Hematopoietic multipotent progenitor cell treated with erythropoietin and hydrocortisone succinate and interleukin-3 and kit ligand, for 17 days (in vitro differentiated cells): ENCODE measurements at regions not wholly inside any gene's neighbourhood (a gene's known extent, or its start where the extent isn't known, plus 50 kb on each side); places are given as distances from the start of the nearest gene placed in this dataset.

Experiments used
- DNase-seq: peaks from one replicate; pipeline ENCODE4 v3.0.0-alpha.2; 2015; ENCODE audit warnings: low spot score

DNA sequence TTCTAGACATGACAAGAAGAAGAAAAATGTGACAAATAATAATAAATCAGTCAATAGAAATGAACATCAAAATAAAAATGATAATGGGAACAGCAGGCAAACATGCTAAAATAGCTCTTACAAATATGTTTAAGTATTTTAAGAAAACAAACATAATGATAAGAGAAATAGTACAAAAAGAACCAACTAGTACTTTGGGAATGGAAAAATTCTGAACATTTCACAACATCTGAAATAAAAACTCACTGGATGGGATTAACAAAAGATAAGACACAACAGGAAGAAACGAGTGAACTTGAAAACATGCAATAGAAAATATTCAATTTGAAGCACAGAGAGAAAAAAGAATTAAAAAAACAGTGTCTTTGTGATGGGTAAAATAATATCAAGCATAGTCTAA is 115.2 kb upstream of the TSPAN2 start:
- no peak for DNase-seq

GRCh38 chr1:115203287-115203686 is 114.0 kb upstream of the TSPAN2 start:
- DNase-seq: no peak

GRCh38 chr1:115201598-115201997 is 112.3 kb upstream of the TSPAN2 start:
- DNase-seq: no peak

- DNase-seq: no peak
Measured at GRCh38 chr1:115199416-115200132, 110.3 kb upstream of the TSPAN2 start.

- DNase-seq: no peak
Measured at GRCh38 chr1:115198938-115199337, 109.6 kb upstream of the TSPAN2 start.

DNA sequence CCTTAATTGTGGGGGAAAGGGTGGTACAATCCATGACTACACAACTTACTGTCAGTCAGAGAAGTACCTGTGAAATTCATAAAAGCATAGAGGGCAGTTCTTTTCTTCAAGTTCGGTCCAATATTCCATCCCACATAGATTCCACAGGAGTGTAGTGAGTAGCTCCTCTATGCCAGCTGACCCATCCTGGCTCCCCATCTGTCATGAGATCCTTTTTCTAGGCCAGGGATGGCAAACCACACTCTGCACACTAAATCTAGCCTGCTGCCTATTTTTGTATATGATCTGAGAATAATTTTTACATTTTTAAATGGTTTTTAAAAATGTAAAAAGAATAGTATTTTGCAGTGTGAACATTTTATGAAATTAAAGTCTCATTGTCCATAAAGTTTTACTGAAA is 107.0 kb upstream of the TSPAN2 start:
- DNase-seq: no peak

DNA sequence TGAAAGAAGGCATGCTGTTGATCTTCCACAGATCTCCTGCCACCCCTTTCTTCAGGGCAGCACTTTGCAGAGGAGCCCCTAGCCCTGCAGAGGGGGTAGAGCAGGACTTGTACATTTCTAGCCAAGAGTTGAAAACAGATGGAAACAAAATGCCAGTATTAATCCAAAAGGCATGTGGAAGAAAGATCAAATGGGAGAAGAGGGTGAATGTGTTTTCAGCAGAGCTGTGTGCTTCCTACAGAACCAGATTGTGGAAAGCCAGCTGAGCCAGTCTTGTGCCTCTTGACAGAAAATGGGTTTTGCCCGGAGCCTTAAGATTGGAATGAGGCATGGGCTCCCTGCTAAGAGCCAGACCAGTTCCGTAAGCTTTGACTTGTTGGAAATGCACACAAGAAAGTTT is 105.2 kb upstream of the TSPAN2 start:
- DNase-seq: no peak

GRCh38 chr1:115193046-115193828 is 103.9 kb upstream of the TSPAN2 start:
- DNase-seq: no peak

DNA sequence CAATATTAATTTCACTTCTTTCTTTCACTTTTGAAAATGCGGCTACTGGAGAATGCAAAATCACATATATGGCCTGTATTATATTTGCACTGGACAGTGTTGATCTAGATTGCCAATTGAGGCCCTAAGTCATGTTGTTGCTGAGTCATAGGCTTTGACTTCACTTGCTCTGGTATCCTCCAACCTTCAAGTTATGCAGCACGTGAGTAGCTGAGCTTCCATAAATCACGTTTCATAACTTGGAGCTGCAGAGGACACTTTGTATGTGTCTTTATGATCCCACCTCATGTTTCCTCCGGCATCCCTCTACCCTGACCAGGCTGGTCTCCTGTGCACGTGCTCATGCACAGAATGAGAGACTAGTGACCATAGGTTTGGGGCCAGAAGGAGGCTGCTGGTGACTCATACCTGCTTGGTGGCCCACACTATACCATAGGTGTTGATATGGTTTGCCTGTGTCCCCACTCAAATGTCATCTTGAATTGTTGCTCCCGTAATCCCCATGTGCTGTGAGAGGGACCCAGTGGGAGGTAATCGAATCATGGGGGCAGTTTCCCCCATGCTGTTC is 103.0 kb upstream of the TSPAN2 start:
- no peak for DNase-seq

- no peak for DNase-seq
Measured at GRCh38 chr1:115191691-115192090, 102.4 kb upstream of the TSPAN2 start.

- DNase-seq: no peak
Measured at GRCh38 chr1:115190540-115191170, 101.4 kb upstream of the TSPAN2 start.

DNA sequence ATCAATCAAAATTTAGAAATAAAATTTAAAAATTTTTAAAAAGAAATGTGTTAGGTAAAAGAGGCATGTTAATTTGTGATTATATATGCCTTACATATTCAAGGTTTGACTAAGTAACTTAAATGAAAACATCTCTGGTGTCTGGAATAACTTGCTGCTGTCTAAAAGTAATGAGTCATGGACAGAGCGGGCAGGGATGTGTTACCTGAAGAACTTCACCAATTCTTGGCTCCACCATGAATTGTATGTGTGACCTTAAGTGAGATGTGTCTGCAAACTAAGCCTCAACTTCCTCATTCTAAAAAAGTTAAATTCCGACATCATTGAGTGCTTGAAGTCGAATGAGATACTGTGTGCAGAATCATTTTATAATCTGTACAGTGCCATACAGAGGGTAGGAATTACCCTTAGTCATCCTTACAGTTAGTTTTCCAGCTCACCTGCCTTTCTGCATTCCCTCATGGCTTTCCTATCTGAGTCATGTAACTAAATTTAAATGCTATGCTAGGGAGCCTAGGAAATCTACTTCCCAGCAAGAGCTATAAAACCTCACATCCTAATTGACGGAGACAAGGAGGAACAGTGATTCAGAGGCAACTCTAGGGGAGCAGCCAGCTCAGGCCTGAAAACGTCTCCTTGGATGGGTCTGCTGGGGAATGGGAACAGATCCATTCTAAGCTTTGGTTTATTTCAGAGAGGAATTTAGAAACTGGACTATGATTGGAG is 100.7 kb upstream of the TSPAN2 start:
- no peak for DNase-seq

DNA sequence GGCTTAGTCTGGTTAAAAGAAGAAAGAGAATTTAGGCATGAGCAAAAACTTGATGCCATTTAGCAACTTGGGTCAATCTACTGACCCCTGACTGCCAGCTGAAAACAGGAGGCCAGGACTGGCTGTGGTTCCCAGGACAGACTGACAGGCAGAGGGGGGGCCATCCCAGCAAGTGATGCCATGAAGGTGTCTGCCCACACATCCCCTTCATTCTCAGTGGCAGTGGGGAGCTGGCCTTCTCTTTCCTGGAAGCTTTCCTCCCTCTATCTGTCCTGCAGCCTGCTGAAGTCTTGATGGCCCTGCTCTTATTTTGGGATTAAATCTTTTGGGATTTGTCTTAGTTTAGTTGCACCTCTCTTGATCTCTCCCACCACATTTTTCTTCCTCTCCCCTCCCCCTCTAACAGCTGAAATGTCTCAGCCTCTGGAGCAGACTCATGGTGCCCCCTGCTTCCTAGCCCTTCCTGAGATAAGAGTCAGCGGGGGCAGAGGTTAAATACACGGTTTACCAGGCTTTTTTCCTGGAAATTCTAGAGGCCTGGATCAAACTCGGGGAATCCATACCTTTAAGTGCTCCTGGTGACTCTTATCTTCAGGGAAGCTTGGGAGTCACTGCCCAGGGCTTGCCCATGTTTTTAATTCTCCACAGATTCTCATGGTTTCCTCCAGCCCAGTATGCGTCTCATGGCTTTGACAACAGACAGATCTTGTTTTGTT is 99.5 kb upstream of the TSPAN2 start:
- no peak for DNase-seq

GRCh38 chr1:115186711-115187265 is 97.5 kb upstream of the TSPAN2 start:
- no peak for DNase-seq

DNA sequence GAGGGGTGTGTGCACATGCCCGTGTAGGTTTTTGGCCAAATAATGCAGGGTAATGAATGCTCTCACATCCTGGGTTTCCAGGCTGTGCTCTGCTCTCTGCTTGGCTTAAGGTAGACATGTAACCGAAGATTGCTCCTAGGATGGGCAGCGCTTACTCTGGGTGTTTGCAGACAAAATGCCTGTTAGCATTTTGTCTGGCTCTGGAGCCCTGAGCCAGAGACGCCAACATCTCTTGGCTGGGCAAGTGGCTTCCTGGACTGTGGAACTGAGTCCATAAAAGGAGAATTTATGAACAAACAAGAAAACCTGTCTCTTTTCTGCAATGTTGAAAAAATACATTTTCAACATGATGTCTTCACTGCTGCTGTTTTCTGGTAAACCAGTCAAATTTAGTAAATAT is 96.0 kb upstream of the TSPAN2 start:
- DNase-seq: no peak

GRCh38 chr1:115184951-115185331 is 95.6 kb upstream of the TSPAN2 start:
- DNase-seq: no peak

- DNase-seq: no peak
Measured at GRCh38 chr1:115184260-115184950, 95.1 kb upstream of the TSPAN2 start.

- DNase-seq: no peak
Measured at GRCh38 chr1:115183721-115184259, 94.5 kb upstream of the TSPAN2 start.

- DNase-seq: peak; percentile 45
Measured at GRCh38 chr1:115183158-115183557, 93.9 kb upstream of the TSPAN2 start.

DNA sequence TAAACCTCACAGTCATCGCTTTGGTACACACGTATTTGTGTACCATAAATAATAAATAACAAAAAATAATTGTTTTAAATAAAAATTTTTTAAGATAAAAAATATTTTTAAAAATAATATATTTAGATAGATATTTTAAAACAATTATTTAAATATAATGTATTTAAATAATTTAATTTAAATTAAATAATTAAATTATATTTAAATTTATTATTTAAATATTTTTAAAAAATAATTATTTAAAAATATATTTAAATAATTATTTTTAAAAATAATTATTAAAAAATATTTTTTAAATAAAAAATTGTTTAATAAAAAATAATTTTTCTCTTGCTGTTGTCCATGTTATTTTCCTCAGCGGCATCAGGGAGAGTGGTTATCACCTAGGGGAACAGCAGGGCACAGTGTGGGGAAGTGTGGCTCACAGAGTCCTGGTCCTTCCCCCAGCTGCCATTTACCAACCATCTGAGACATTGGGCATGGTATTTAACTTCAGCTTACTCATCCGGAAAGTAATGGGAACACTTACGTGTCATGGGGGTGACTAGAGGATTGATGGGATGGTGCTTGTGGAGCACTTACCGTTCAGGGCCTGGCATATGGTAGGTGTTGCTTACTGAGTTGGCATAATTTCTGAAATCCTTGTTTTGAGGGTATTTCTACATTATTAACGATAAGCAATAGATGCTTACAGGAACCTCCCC is 92.9 kb upstream of the TSPAN2 start:
- DNase-seq: no peak
